Activated B cell treated with CpG ODN at 0.5 μM for 24 hours (primary cell): ENCODE measurements at regions not wholly inside any gene's neighbourhood (a gene's known extent, or its start where the extent isn't known, plus 50 kb on each side); places are given as distances from the start of the nearest gene placed in this dataset.
"Not testable (repeated sequence)": the region's sequence is repeated elsewhere in the genome, so short reads cannot be mapped to it uniquely, and the experiment has no call there.

Experiments
- ATAC-seq: fragments of 200-7000 bp; cut with Tn5 transposase; one replicate; pipeline ENCODE4 v1.10.0; 2021; ENCODE audit warnings: low read depth, mild to moderate bottlenecking, moderate library complexity
- CTCF ChIA-PET: fragments of 350-600 bp; sonication (Branson Sonifier 250); formaldehyde crosslinking; loops from one replicate; lab custom pipeline; 2021; ENCODE audit warnings: antibody characterized with exemption; lab: Charles Lee
- POLR2A ChIA-PET: fragments of 350-600 bp; sonication (Branson Sonifier 250); formaldehyde crosslinking; loops from one replicate; lab custom pipeline; 2021; ENCODE audit warnings: antibody characterized with exemption; lab: Charles Lee
- DNase-seq: peaks from one replicate; pipeline ENCODE4 v3.0.0; 2022
- H3K27ac Mint-ChIP-seq: one replicate; pipeline ENCODE4 v1.8.0; 2020; ENCODE audit warnings: mixed read lengths
- H3K27me3 Mint-ChIP-seq: one replicate; pipeline ENCODE4 v1.8.0; 2021; ENCODE audit warnings: mixed read lengths
- H3K36me3 Mint-ChIP-seq: one replicate; pipeline ENCODE4 v1.8.0; 2021; ENCODE audit warnings: low read depth, mixed read lengths
- H3K4me1 Mint-ChIP-seq: one replicate; pipeline ENCODE4 v1.8.0; 2021; ENCODE audit warnings: mixed read lengths
- H3K4me3 Mint-ChIP-seq: one replicate; pipeline ENCODE4 v1.8.0; 2020; ENCODE audit warnings: mild to moderate bottlenecking, mixed read lengths
- H3K9me3 Mint-ChIP-seq: one replicate; pipeline ENCODE4 v1.8.0; 2020; ENCODE audit warnings: mixed read lengths
- CTCF ChIP-seq: fragments of 200-600 bp; IDR thresholded peaks from one replicate; pipeline ENCODE4 v1.8.0; 2022; ENCODE audit warnings: antibody characterized with exemption, mild to moderate bottlenecking
- intact Hi-C: fragments of 100-400 bp; cut with micrococcal nuclease; formaldehyde crosslinking; loops from one replicate; pipeline ENCODE4 v1.15.1; 2024

- ChIA-PET POLR2A (no interaction called here), CTCF (no interaction called here)
- no peak for TF ChIP-seq CTCF
- Mint-ChIP-seq H3K27ac (no peak overlapping the region), H3K27me3 (no peaks in the 10 kb centered on the region), H3K36me3 (no peaks in the 10 kb centered on the region), H3K4me3 (no peak overlapping the region), H3K9me3 (peaks cover 8% of the 10 kb centered on the region), H3K4me1 (no peaks in the 10 kb centered on the region)
- intact Hi-C loops = no loop called here
- ATAC-seq (no peak), DNase-seq (no peak)
Measured at GRCh38 chr11:100442017-100442416, 245.1 kb upstream of the ARHGAP42 start.

GRCh38 chr11:100445231-100445735 is 241.8 kb upstream of the ARHGAP42 start:
- H3K36me3 Mint-ChIP-seq = no peaks in the 10 kb centered on the region
- POLR2A ChIA-PET = no interaction called here
- H3K9me3 Mint-ChIP-seq = peaks cover 8% of the 10 kb centered on the region
- DNase-seq (no peak), ATAC-seq (no peak)
- intact Hi-C loops = no loop called here
- no peaks in the 10 kb centered on the region for H3K27me3 Mint-ChIP-seq
- H3K27ac Mint-ChIP-seq = no peak overlapping the region
- CTCF ChIA-PET = no interaction called here
- TF ChIP-seq CTCF = no peak
- H3K4me3 Mint-ChIP-seq = no peak overlapping the region
- no peaks in the 10 kb centered on the region for H3K4me1 Mint-ChIP-seq

- H3K36me3 Mint-ChIP-seq, intact Hi-C loops, H3K27ac Mint-ChIP-seq, ATAC-seq, POLR2A ChIA-PET, H3K27me3 Mint-ChIP-seq, H3K9me3 Mint-ChIP-seq, CTCF ChIA-PET, DNase-seq, H3K4me3 Mint-ChIP-seq, H3K4me1 Mint-ChIP-seq: not testable (repeated sequence)
Measured at GRCh38 chr11:100451801-100452460, 235.2 kb upstream of the ARHGAP42 start.

GRCh38 chr11:100459811-100460210 is 227.3 kb upstream of the ARHGAP42 start:
- Mint-ChIP-seq H3K9me3 (no peaks in the 10 kb centered on the region), H3K36me3 (no peaks in the 10 kb centered on the region), H3K4me1 (no peaks in the 10 kb centered on the region), H3K27me3 (no peaks in the 10 kb centered on the region), H3K27ac (no peak overlapping the region), H3K4me3 (no peak overlapping the region)
- CTCF ChIA-PET = no interaction called here
- TF ChIP-seq CTCF = no peak
- intact Hi-C loops = no loop called here
- ATAC-seq (no peak), DNase-seq (no peak)
- POLR2A ChIA-PET = no interaction called here

- no peaks in the 10 kb centered on the region for H3K27me3 Mint-ChIP-seq
- ChIA-PET POLR2A (no interaction called here), CTCF (no interaction called here)
- TF ChIP-seq CTCF = no peak
- no peak overlapping the region for H3K4me3 Mint-ChIP-seq
- no peaks in the 10 kb centered on the region for H3K36me3 Mint-ChIP-seq
- H3K9me3 Mint-ChIP-seq = peaks cover 1% of the 10 kb centered on the region
- no peaks in the 10 kb centered on the region for H3K4me1 Mint-ChIP-seq
- H3K27ac Mint-ChIP-seq = no peak overlapping the region
- ATAC-seq (no peak), DNase-seq (no peak)
- intact Hi-C loops = no loop called here
Measured at GRCh38 chr11:100460426-100460825, 226.7 kb upstream of the ARHGAP42 start.
